PFSK-1 (cell line): ENCODE measurements at regions not wholly inside any gene's neighbourhood (a gene's known extent, or its start where the extent isn't known, plus 50 kb on each side); places are given as distances from the start of the nearest gene placed in this dataset.

Source experiments
- FOXP2 ChIP-seq: optimal IDR thresholded peaks from 2 replicates; pipeline ENCODE3; 2011; ENCODE audit warnings: borderline replicate concordance, control low read depth, inconsistent platforms; ENCODE audit not compliant: insufficient read depth; ENCODE audit errors: extremely low read length, extremely low read depth
- POLR2AphosphoS5 ChIP-seq: IDR thresholded peaks from 2 replicates; pipeline ENCODE4 v1.6.1; 2012; ENCODE audit warnings: low read depth, mild to moderate bottlenecking, control low read depth, low read length, moderate library complexity
- SIN3A ChIP-seq: IDR thresholded peaks from 2 replicates; pipeline ENCODE4 v1.6.1; 2012; ENCODE audit warnings: mild to moderate bottlenecking, low read length, moderate library complexity, borderline replicate concordance; ENCODE audit not compliant: insufficient read depth
- TAF1 ChIP-seq: IDR thresholded peaks from 2 replicates; pipeline ENCODE4 v1.6.1; 2012; ENCODE audit warnings: low read length, control low read depth, borderline replicate concordance; ENCODE audit not compliant: insufficient read depth
- TF ChIP-seq, protein P1 (sequence below), 2 experiments: IDR thresholded peaks; 2 replicates each; pipeline versions ENCODE4 v1.6.1 to v1.8.0; 2011 to 2012; ENCODE audit warnings: low read depth in 2 of 2, low read length in 2 of 2, control low read depth in 1 of 2, inconsistent platforms in 1 of 2, mild to moderate bottlenecking in 1 of 2, moderate library complexity in 1 of 2; ENCODE audit not compliant: insufficient read depth in 1 of 2

GRCh38 chr4:111707491-111707890 is 437.8 kb upstream of the FAM241A start:
- TF ChIP-seq, protein P1, sequence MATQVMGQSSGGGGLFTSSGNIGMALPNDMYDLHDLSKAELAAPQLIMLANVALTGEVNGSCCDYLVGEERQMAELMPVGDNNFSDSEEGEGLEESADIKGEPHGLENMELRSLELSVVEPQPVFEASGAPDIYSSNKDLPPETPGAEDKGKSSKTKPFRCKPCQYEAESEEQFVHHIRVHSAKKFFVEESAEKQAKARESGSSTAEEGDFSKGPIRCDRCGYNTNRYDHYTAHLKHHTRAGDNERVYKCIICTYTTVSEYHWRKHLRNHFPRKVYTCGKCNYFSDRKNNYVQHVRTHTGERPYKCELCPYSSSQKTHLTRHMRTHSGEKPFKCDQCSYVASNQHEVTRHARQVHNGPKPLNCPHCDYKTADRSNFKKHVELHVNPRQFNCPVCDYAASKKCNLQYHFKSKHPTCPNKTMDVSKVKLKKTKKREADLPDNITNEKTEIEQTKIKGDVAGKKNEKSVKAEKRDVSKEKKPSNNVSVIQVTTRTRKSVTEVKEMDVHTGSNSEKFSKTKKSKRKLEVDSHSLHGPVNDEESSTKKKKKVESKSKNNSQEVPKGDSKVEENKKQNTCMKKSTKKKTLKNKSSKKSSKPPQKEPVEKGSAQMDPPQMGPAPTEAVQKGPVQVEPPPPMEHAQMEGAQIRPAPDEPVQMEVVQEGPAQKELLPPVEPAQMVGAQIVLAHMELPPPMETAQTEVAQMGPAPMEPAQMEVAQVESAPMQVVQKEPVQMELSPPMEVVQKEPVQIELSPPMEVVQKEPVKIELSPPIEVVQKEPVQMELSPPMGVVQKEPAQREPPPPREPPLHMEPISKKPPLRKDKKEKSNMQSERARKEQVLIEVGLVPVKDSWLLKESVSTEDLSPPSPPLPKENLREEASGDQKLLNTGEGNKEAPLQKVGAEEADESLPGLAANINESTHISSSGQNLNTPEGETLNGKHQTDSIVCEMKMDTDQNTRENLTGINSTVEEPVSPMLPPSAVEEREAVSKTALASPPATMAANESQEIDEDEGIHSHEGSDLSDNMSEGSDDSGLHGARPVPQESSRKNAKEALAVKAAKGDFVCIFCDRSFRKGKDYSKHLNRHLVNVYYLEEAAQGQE (IDR thresholded peaks at IDR 0.05; ENCODE audit: insufficient read depth in 1 of 2, low read depth in 2 of 2, low read length in 2 of 2) = no peak
- TF ChIP-seq TAF1 (no peak), POLR2AphosphoS5 (no peak), FOXP2 (no peak), SIN3A (no peak)

- TF ChIP-seq POLR2AphosphoS5 = no peak
- TF ChIP-seq FOXP2 = no peak
- TF ChIP-seq SIN3A = no peak
- TF ChIP-seq TAF1 = no peak
- TF ChIP-seq, protein P1 (IDR thresholded peaks at IDR 0.05; ENCODE audit: insufficient read depth in 1 of 2, low read depth in 2 of 2, low read length in 2 of 2) = no peak
Measured at GRCh38 chr4:111712093-111712677, 433.1 kb upstream of the FAM241A start.

DNA sequence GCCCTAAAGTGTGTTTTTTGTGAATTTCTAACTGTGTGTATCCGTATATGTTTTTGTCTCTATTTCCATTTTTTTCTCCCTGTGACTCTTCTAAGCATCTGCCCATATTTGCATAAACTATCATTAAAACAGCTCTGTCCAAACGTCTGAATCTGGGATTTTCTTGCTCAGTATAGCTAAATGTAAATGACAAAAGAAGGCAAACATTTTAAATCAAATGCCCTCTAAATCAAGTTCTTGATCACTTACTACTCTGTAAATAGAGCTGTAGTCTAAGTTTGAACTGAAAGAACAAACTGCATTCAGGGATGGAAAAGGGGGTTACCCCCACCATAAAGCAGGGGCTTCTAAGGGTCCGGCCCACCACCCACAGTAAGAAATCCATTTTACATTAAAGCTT is 432.0 kb upstream of the FAM241A start:
- TF ChIP-seq FOXP2 = no peak
- TF ChIP-seq SIN3A = no peak
- TF ChIP-seq, protein P1 (IDR thresholded peaks at IDR 0.05; ENCODE audit: insufficient read depth in 1 of 2, low read depth in 2 of 2, low read length in 2 of 2) = no peak
- no peak for TF ChIP-seq TAF1
- no peak for TF ChIP-seq POLR2AphosphoS5

DNA sequence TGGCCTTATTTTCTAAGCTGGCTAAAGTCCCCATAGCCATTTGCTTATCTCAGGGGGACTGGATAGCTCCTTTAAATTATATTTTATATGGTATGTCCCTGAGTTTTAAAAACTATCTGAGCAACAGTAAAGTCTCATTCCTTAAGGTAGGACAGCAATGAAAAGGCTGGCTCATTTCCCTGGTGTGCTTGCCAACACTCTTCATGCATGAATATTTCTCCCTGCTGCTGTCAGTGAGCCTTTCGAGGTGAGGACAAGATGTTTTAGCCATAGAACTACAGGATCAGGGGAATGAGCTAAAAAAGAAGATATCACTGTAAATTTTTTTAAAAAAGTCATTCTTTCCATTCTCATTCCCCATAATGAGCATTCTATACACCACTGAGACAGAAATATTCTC is 427.3 kb upstream of the FAM241A start:
- TF ChIP-seq, protein P1 (IDR thresholded peaks at IDR 0.05; ENCODE audit: insufficient read depth in 1 of 2, low read depth in 2 of 2, low read length in 2 of 2) = no peak
- TF ChIP-seq SIN3A = no peak
- TF ChIP-seq TAF1 = no peak
- TF ChIP-seq POLR2AphosphoS5 = no peak
- no peak for TF ChIP-seq FOXP2
